Heart left ventricle (tissue), 13 donors: ENCODE measurements at regions not wholly inside any gene's neighbourhood (a gene's known extent, or its start where the extent isn't known, plus 50 kb on each side); places are given as distances from the start of the nearest gene placed in this dataset.
"Not testable (repeated sequence)": the region's sequence is repeated elsewhere in the genome, so short reads cannot be mapped to it uniquely, and the experiment has no call there.

Experiments used
- POLR2A ChIP-seq, 2 donors: fragments of 450-650 bp; IDR thresholded peaks; one replicate each; pipeline ENCODE4 v1.6.1; 2017; ENCODE audit warnings: antibody characterized with exemption in 2 of 2, mild to moderate bottlenecking in 2 of 2, moderate library complexity in 2 of 2
- TF ChIP-seq, protein P1 (sequence below), 12 donors: fragments of 200-600 bp; sonication (generic) in 4 of 12; IDR thresholded peaks; one replicate each; pipeline versions ENCODE4 v1.5.0 to v1.8.0; 2018 to 2022; ENCODE audit warnings: antibody characterized with exemption in 12 of 12, mild to moderate bottlenecking in 5 of 12
- donor health status: ischemic (EF 13 %, LVEDD 7.1; RV severe dilation, severe dysfunction).
- donor health status: DM: no; HTN: yes; CAD: no.
- donor health status: DM: no; HTN: no; CAD: no.
- donor health status: ischemic (EF 25% LVEDD 6.9; RV normal size, moderate dysfunction).
- donor health status: ischemic (EF 25% LVEDD 5.7; RV mildly dilated, moderate dysfunction).
- donor health status: ischemic (EF 35%, LVEDD 5.7; RV mildly dilated, moderate dysfunction).
- donor health status: nonischemic (EF 11% LVEDD 7.7; RV severe dilation, severe dysfunction).
- donor health status: DM: yes; HTN: yes; CAD: no.
- donor health status: PGD.
- donor health status: ischemic (EF 29% LVEDD 5.4; RV normal size, mild dysfunction).
- donor health status: nonischemic (EF 23%, LVEDD 6.1; RV moderate dilation, normal function).

- TF ChIP-seq, protein P1, sequence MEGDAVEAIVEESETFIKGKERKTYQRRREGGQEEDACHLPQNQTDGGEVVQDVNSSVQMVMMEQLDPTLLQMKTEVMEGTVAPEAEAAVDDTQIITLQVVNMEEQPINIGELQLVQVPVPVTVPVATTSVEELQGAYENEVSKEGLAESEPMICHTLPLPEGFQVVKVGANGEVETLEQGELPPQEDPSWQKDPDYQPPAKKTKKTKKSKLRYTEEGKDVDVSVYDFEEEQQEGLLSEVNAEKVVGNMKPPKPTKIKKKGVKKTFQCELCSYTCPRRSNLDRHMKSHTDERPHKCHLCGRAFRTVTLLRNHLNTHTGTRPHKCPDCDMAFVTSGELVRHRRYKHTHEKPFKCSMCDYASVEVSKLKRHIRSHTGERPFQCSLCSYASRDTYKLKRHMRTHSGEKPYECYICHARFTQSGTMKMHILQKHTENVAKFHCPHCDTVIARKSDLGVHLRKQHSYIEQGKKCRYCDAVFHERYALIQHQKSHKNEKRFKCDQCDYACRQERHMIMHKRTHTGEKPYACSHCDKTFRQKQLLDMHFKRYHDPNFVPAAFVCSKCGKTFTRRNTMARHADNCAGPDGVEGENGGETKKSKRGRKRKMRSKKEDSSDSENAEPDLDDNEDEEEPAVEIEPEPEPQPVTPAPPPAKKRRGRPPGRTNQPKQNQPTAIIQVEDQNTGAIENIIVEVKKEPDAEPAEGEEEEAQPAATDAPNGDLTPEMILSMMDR (IDR thresholded peaks at IDR 0.05) = not testable (repeated sequence)
- not testable (repeated sequence) for TF ChIP-seq POLR2A (IDR thresholded peaks at IDR 0.05)
These were observed 176.0 kb upstream of the FOLH1 start for GRCh38 chr11:49384371-49384770.
